COLO668 (cell line): ENCODE measurements at regions not wholly inside any gene's neighbourhood (a gene's known extent, or its start where the extent isn't known, plus 50 kb on each side); places are given as distances from the start of the nearest gene placed in this dataset.

Experiments used
- DNase-seq: peaks from one replicate; lab custom pipeline; 2025; ENCODE audit not compliant: unreplicated experiment; lab: John Stamatoyannopoulos, UW

- DNase-seq: no peak
Observed at GRCh38 chr16:62977876-62978275, 941.6 kb upstream of the CDH8 start.

- DNase-seq: no peak
Observed at GRCh38 chr16:62974424-62974823, 938.2 kb upstream of the CDH8 start.

GRCh38 chr16:62970851-62971250 lies 934.6 kb upstream of the CDH8 start:
- DNase-seq: no peak

GRCh38 chr16:62969711-62970318 lies 933.6 kb upstream of the CDH8 start:
- no peak for DNase-seq

GRCh38 chr16:62967611-62968010 lies 931.4 kb upstream of the CDH8 start:
- DNase-seq: no peak

DNA sequence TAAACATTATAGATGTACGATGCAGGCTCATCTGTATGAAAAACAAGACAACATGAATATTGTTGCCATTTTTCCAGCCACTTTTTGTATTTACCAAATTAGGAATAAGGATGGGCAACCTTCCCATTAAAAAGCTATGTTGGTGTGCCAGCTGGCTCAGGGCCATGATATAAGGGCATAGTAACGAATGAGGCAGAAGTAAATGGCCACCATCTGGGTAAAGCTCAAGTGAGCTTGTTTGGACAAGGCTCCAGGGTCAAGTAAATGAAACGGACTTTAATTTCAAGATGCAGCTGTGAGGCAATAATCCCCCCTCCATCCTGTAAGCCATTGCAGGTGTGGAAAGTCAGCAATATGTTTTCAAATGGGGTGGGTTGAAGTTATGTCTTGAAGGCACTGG lies 930.9 kb upstream of the CDH8 start:
- DNase-seq: no peak

- no peak for DNase-seq
Observed at GRCh38 chr16:62966626-62967025, 930.4 kb upstream of the CDH8 start.

GRCh38 chr16:62965831-62966230 lies 929.6 kb upstream of the CDH8 start:
- no peak for DNase-seq

DNA sequence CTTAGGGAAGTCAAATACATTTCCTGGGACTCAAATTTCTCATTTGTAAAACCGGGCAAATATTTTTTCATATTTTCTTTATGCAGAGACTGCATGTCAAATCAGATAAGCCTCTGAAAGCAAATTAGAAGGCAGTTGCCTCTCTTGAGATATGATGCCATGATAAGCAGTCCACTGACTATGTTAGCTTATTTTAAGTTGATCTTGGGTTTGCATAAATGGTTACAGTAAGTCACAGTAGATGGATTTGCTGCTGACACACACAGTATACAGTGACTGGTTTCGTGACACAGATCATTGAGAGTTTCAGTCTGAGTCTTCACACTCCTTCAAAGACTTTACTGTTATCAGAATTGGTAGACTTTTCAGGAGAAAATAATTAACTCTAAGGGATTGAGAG lies 927.6 kb upstream of the CDH8 start:
- no peak for DNase-seq

GRCh38 chr16:62955033-62955349 lies 918.8 kb upstream of the CDH8 start:
- DNase-seq: no peak

GRCh38 chr16:62954144-62955032 lies 918.1 kb upstream of the CDH8 start:
- DNase-seq: no peak

DNA sequence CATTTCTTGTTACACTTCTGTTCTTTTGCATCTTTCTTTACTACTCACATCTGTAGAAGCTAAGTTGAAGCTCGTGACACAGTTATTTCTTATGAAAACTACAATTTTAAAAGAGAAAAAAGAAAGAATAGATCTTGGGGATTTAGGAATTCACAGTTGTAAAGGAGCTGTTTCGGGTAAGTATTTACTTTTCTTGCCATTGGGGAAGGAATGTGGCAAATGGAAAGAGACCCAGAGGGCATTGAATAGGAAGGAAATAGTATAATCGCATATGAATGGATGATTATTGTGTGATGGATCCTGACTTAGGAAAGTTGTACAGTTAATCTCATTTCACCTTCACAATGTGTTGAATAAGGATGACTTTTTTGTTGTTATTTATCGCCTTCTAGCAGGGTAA lies 914.1 kb upstream of the CDH8 start:
- DNase-seq: no peak

DNA sequence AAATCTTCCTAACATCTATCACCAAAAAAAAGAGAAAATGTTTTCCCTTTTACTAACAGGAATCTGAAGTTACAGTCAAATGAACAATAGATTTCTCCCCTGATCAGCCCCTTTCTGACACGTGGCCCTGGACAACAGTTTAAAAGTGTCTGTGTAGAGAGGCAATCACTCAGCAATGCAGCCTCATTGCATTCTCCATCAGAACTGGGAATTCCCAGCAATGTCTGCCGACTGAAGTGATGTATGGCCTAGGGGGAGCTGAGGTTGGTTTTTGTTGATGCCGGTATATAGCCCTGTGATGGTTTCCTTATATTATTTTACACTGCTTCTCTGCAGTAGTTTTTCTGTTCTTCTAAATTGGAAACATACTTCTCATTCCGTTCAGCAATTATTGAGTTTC lies 904.3 kb upstream of the CDH8 start:
- DNase-seq: no peak

DNA sequence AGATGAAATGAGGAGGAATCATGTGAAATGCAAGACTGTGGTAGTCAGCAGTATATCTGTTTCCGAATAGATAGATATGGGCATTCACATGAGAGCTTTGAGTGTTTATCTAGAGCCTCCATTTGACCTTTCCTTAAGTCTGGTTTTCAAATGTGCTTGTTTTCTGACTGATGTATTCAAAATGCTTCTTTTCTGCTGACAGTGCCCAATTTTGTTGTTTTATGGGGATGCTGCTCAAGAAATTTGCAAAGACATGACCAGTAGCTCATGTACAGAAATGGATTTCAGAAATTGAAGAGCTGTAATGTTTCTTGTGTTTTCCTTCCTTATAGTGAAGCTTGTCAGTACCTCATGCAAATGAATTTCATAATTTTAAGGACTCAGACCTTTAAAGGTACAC lies 903.4 kb upstream of the CDH8 start:
- no peak for DNase-seq

GRCh38 chr16:62933929-62934328 lies 897.7 kb upstream of the CDH8 start:
- DNase-seq: no peak

DNA sequence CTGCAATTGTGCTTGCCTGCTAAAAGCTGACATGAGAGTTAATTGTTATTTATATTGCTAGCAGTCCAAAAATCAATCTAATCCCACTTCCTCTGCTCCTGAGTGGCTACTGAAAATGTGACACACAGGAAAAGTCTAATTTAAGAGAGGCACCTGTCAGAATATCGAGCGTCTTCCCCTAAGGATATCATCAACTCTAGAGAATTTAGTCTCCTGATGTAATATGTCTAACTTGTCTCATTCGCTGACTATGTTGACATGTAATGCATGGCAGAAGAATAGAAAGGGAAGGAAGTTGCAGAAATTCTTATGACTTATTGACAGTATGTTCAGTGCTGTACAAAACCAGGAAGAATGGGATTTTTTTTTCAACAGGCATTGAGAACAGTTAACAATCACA lies 893.4 kb upstream of the CDH8 start:
- no peak for DNase-seq

GRCh38 chr16:62927122-62927521 lies 890.9 kb upstream of the CDH8 start:
- DNase-seq: no peak

DNA sequence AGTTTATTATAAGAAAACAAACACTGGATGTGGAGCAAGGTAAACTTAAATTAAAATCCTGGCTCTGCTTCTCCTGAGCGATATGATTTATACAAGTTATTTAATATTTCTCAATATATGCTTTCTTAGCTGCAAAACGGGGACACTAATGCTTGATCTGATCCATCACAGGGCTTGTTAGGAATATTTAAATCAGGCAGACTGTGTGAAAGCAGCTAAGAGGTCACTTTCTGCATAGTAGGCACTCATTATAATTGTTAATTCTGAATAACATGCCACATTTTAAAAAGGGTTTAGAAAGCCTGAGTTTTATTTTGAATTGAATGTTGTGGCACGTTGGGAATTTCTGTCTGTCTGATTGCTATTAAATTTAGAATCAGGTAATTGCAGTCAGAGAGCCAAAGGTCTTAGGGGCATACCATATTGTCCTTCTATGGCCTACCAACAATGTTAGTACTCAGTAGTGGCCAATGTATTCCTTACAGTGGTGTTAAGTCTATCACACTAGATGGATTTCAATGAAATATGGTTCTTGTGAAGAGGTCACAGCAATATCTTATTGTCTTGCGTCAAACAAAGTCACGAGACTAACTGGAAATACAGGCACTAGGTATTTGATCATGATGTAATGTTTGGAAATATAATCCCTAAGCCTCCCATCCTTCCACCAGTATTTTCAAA lies 890.0 kb upstream of the CDH8 start:
- no peak for DNase-seq

GRCh38 chr16:62921904-62922303 lies 885.7 kb upstream of the CDH8 start:
- no peak for DNase-seq

- DNase-seq: no peak
Observed at GRCh38 chr16:62913924-62914323, 877.7 kb upstream of the CDH8 start.

- no peak for DNase-seq
Observed at GRCh38 chr16:62913333-62913732, 877.1 kb upstream of the CDH8 start.

DNA sequence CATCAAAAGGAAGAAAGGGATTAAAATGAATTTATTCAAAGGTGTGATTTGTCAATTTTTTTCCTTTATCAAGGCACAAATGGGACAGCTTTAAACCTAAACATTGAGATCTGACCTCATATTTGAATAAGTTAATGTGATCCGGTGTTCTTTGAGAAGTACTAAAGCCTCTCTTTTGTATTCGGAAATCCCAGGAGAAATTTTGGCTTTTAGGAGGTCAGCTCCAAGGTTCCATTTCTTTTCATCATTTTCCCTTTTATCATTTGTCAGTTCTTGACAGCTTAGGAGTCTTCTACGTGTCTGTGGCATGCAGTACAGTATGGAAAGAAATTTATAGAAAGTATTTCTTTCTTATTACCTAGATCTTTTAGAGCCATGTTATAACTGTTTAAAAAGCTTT lies 873.4 kb upstream of the CDH8 start:
- DNase-seq: no peak
